Activated CD8-positive, alpha-beta memory T cell treated with anti-CD3 and anti-CD28 coated beads, Interleukin-2, amount 50 U/mL, for 48 hours (primary cell): ENCODE measurements at regions not wholly inside any gene's neighbourhood (a gene's known extent, or its start where the extent isn't known, plus 50 kb on each side); places are given as distances from the start of the nearest gene placed in this dataset.
"Not testable (repeated sequence)": the region's sequence is repeated elsewhere in the genome, so short reads cannot be mapped to it uniquely, and the experiment has no call there.

Source experiments
- DNase-seq: peaks from one replicate; pipeline ENCODE4 v3.0.0-alpha.2; 2020

DNA sequence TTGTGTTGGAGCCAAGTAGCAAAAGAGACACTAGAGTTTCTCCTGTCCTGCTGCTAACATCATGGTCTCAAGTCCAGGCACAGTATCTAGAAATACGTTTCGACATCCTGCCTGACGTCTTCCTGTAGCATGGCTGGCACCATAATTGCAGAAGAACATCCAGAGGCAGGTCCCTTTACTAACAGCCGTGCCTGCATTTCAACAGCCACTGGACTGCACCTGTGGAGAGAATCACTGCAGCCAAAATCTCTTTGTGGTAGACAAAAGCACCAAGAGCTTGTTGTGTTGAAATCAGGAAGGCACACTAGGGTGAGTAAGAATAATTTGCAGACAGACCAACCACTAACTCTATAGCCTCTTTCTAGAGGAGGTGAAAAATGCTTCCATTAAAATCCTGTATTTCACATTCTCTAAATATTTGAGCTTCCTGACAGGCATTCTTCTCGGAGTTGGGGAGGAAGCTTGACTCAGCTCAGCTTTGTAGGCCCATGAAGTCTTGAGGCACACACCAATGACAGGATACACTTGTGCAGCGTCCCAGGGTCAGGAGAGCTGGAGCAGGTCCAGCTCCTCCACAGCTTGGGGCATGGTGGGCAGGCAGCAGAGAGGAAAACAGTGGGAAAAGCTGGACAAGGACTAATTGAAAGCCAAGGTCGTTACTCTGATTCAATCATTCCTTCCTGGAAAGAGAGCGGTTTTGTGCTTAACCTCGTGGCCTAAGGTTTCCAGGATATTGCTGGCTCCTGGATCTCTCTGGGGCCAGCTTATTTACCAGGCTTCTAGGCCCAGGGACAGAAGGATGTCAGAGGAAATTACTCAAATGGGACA lies 244.9 kb downstream of the FAM43A start:
- DNase-seq = no peak

DNA sequence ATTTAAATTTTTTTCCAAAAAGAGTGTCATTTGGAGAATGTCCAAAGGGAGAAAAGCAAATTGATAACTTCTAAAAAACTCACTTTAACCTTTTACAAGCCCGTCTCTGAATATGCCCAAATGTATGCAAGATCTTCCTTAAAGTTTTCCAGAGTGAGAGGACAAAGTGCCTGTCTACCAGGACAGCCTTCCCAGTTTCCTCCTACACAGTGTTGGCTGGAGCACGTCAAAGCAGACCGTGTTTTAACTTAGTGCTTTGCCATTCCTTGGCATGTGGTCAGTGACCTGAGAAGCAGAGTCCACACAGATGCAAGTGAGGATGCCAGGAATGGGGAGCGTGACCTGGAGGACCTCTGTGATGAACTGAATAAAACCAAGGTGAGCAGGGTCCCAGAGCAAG lies 245.7 kb downstream of the FAM43A start:
- no peak for DNase-seq

DNA sequence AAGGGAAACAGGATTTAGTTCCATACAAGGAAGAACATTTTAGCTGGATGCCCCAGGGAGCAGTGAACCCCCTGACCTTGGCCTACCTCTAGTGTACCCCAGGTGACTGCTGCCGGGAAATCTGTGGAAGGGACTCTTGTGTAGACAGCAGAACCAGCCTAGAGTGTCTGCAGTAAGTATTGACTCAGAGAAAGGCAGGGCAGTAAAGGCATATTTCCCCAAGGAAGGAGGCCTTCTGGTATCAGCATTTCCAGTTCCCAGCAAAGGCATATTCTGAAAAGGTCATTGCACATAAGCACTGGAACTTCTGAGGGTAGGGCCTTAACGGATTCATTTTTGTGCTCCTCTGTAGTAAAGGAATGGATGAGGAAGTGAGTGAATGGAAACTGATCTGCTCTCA lies 246.2 kb downstream of the FAM43A start:
- no peak for DNase-seq

GRCh38 chr3:194933465-194933864 lies 247.8 kb downstream of the FAM43A start:
- DNase-seq = no peak

- DNase-seq = no peak
These were observed 249.4 kb downstream of the FAM43A start for GRCh38 chr3:194935061-194935460.

- DNase-seq = no peak
These were observed 250.2 kb downstream of the FAM43A start for GRCh38 chr3:194935632-194936470.

DNA sequence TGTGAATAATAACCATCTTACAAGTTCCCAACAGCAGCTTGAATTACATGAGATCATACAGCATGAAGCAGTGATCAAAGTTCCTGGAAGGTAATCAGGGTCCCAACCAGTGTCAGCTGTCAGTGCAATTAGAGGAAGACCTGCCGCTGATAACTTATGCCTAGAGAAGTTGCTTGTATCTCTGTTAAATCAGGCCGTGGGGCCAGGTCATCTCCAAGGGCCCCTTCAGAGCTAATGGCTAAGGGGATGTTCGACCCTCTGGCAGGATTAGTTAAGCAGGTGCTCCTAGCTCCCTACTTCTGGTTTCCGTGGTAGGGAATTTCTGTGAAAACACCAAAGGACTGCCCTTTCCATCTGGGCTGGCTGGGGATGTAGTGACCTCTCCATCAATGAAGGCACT lies 251.0 kb downstream of the FAM43A start:
- no peak for DNase-seq

DNA sequence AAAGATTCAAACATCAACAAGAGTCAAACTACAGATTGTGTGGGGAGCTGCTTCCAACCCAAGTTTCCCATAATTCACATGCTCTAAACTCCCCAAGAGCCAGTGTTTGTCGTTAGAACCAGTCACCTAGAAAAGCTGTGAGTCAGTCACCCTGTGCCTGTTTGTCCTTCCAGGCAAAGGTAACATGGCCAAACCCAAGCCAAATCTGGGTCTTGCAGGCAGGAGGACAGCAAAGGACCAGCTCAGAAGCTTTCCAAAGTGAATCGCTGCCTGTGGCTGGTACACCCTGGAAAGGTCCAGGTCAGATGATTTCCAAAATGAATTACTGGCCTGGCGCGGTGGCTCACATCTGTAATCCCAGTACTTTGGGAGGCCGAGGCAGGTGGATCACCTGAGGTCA lies 251.5 kb downstream of the FAM43A start:
- no peak for DNase-seq

DNA sequence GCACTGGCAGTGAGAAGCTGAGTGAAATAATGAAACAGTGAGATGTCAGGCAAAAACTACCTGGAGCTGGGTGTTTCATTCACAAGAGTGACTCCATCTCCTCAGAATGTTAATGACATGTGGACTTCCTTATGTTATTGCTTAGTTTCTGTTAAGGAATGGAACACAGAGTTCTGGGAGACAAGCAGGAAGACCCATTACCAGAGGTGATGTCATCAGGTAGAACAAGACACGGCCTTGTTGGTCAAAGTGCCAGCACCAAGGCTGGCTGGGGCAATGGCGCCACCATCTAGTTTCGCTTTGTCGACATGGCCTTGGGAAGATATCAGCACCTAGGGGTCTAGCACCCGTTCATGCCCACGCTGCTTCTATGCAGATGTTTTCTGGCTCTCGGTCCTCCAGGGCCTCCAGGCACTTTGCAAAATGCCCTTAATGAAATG lies 252.2 kb downstream of the FAM43A start:
- no peak for DNase-seq

- no peak for DNase-seq
These were observed 253.3 kb downstream of the FAM43A start for GRCh38 chr3:194938845-194939531.

- DNase-seq = no peak
These were observed 253.8 kb downstream of the FAM43A start for GRCh38 chr3:194939532-194939909.

DNA sequence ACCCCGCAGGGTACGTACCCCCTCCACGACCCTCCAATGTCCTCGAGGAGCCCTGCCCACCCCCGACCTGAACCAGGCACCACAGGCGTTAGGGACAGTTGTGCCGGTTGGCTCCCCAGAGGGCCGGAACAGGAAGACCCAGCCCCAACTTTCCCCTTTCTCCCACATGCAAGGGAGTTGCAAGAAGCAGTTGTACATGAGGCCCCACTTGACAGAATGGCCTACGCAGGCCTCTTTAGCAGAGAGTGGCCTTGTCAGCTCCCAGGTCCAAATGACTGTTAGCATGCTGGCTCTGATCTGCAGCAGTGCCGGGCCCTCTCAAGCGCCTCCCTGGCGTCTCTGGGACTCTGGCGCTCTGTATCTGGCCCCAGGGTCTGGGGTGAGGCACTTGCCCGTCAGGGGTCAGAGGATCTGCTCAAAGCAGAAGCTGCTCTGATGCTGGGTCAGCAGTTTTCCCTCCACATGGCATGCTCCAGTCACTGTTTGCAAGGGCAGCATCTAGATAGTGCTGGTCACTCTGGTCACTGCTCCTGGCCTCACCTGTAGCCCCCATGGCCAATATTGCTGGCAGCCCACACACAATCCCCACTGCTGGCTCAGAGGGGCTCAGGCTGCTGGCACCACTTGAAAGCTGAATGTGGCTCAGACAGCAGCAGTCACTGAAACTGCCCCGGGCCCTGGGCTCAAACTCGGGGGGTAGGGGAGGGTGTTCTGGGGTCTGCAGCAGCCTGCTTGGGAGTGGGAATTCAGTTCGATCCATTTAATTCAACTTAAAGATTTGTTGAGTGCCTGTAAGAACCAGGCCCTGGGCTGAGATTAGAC lies 254.5 kb downstream of the FAM43A start:
- no peak for DNase-seq

DNA sequence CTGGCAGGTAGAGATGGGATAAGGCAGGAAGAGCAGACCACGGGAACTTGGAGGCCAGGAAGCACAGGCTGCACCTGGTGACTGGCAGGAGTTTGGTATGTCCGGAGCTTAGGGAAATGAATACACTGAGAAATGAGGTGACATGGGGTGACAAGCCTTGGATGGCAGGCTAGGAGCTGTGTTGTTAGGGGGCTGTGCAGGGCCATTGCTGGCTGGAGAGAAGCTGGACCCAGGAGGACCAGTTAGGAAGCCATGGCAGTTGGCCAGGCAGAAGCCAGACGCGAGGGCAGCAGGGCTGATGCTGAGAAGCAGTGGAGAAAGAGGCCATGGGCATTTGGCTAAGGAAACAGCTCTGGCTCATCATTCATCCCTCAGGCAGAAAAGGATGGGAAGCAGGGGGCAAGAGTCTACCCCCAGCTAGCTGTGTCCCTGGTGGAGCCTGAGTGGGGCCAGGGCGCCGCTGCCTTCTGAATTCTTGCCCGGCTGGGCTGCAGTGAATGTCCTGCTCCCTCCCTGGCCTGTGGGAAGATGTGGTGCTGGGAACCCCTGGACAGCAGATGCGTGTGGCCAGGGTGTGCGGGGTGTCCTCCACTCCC lies 255.8 kb downstream of the FAM43A start:
- DNase-seq = no peak

- DNase-seq = no peak
These were observed 256.4 kb downstream of the FAM43A start for GRCh38 chr3:194941956-194942511.

DNA sequence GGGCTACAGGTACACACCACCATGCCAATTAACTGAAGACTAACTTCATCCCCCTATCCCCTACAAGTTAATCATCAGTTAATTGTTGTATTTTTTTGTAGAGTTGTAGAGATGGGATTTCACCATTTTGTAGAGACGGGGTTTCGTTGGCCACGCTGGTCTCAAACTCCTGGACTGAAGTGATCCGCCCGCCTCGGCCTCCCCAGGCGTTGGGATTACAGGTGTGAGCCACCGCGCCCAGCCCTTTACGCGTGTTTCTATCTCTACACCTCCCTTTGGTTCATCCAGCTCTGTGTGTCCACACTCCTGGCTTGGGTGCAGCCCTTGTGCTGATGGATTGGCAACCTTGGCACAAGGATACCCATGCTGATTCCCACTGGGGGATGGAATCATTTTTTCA lies 258.8 kb downstream of the FAM43A start:
- no peak for DNase-seq

DNA sequence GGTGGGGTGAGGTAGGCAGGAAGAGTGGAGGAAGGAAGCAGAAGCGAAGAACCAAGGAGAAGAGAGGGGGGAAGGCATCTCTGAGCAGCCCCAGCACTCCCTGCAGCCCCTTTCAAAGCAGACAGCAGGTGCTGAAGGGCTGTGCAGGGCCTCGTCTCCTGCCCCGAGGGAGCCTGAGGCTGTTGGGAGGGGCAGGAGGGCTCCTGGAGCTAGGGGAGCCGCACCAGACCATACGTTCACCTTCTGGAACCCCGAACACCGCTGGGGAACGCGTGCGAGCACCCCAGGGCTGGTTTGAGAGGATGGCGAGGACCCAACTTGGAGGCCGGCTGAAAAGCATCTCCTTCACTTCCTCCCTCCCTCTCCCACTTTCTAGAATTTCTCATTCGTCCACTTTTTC lies 259.8 kb downstream of the FAM43A start:
- DNase-seq = no peak

DNA sequence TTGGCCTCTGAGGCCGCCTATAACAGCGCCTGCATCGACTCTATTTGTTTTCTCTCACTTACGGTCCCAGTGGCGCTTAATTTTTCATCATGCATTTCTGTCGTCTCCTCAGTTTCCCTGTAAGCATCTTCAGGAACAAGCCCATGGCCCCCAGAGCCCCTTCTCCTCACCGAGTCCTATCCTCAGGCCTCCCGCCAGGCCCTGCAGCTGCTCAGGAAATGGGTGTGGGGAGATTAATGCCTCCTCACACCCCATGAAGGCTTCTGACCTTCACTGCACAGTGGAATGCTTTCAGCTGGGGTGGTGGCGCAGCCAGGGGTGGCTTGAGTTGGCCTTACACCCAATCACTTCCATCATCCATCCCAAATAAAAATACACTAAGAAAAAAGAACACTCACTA lies 260.4 kb downstream of the FAM43A start:
- DNase-seq = no peak

DNA sequence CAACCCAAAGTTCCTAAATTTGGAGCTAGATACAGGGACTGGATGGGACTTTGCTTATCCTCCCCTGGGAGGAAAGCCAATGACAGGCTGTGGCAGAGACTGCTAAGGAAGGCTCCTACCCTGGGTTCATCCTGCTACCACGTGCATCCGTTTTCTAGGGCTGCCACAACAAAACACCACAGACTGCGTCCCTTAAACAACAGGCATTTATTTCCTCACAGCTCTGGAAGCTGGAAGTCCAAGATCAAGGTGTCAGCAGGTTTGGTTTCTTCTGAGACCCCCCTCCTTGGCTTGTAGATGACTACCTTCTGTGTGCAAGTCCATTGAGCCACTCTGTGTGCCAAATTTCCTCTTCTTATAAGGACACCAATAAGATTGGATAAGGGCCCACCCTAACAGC lies 263.9 kb downstream of the FAM43A start:
- DNase-seq = no peak

DNA sequence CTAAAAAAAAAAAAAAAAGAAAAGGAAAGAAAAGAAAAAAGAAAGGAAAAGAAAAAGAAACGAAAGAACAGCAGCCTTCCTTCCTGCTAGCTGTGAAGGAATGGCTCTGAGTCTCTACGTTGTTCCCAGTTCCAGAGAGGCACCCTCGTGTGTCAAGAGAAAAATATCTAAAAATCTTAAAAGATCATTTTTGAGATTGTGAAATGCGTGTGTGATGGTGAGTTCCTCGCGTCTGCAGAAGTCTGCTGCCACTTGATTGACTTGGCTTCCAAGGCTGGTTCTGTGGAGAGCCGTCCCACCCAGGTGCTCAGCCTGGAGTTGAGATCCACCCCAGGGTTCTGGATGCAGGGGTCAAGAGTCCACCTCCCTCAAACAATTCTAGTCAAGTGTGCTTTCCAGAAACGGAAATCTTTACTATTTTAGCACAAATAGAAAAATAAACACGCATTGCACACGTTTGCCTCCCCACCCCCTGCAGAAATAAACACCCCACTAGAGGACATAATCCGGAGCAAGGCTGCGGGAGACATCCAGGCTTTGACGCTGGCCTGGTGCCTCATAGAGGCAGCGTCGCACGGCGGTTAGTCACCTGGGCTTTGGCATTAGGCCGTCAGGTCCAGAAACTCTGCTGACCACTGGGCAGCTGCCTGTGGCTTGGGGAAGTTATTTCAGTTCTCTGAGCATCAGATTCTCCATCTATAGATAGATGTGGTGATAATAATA lies 265.4 kb downstream of the FAM43A start:
- no peak for DNase-seq

DNA sequence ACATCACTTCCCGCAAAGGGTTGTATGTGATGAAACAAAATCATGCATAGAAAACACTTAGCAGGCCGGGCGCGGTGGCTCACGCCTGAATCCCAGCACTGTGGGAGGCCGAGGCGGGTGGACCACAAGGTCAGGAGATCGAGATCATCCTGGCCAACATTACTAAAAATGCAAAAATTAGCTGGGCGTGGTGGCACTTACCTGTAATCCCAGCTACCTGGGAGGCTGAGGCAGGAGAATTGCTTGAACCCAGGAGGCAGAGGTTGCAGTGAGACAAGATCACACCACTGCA lies 265.9 kb downstream of the FAM43A start:
- not testable (repeated sequence) for DNase-seq

GRCh38 chr3:194951931-194952582 lies 266.4 kb downstream of the FAM43A start:
- no peak for DNase-seq
